ENCODE measurements at regions not wholly inside any gene's neighbourhood (a gene's known extent, or its start where the extent isn't known, plus 50 kb on each side); places are given as distances from the start of the nearest gene placed in this dataset.

GRCh38 chr21:41052820-41053555, 115.0 kb upstream of the BACE2 start:
- TF ChIP-seq CTCF (IDR thresholded peaks at IDR 0.05; ENCODE audit: insufficient read depth, missing control alignments): no peak
- no peak for FAIRE-seq
- no peak for DNase-seq (ENCODE audit: insufficient read length, low spot score)

- DNase-seq (ENCODE audit: insufficient read length, low spot score) (no peak), FAIRE-seq (no peak)
- TF ChIP-seq CTCF (IDR thresholded peaks at IDR 0.05; ENCODE audit: insufficient read depth, missing control alignments): no peak
These were observed 113.9 kb upstream of the BACE2 start for GRCh38 chr21:41054018-41054578.

GRCh38 chr21:41055266-41055665, 112.7 kb upstream of the BACE2 start:
- DNase-seq (ENCODE audit: insufficient read length, low spot score) (no peak), FAIRE-seq (no peak)
- TF ChIP-seq CTCF (IDR thresholded peaks at IDR 0.05; ENCODE audit: insufficient read depth, missing control alignments): no peak

- no peak for TF ChIP-seq CTCF (IDR thresholded peaks at IDR 0.05; ENCODE audit: insufficient read depth, missing control alignments)
- FAIRE-seq: no peak
- no peak for DNase-seq (ENCODE audit: insufficient read length, low spot score)
These were observed 108.1 kb upstream of the BACE2 start for GRCh38 chr21:41059871-41060270.

- DNase-seq (ENCODE audit: insufficient read length, low spot score) (no peak), FAIRE-seq (no peak)
- TF ChIP-seq CTCF (IDR thresholded peaks at IDR 0.05; ENCODE audit: insufficient read depth, missing control alignments): no peak
These were observed 106.3 kb upstream of the BACE2 start for GRCh38 chr21:41061701-41062100.

- FAIRE-seq (no peak), DNase-seq (ENCODE audit: insufficient read length, low spot score) (no peak)
- TF ChIP-seq CTCF (IDR thresholded peaks at IDR 0.05; ENCODE audit: insufficient read depth, missing control alignments): no peak
These were observed 103.6 kb upstream of the BACE2 start for GRCh38 chr21:41064334-41064791.

- DNase-seq (ENCODE audit: insufficient read length, low spot score) (no peak), FAIRE-seq (no peak)
- no peak for TF ChIP-seq CTCF (IDR thresholded peaks at IDR 0.05; ENCODE audit: insufficient read depth, missing control alignments)
These were observed 103.0 kb upstream of the BACE2 start for GRCh38 chr21:41064951-41065350.

Data from D721Med (cell line).